CD4-positive, alpha-beta memory T cell (primary cell): ENCODE measurements at regions not wholly inside any gene's neighbourhood (a gene's known extent, or its start where the extent isn't known, plus 50 kb on each side); places are given as distances from the start of the nearest gene placed in this dataset.

Experiments
- CTCF ChIA-PET: fragments of 350-600 bp; sonication (Branson Sonifier 250); formaldehyde crosslinking; loops from one replicate; lab custom pipeline; 2021; ENCODE audit warnings: inconsistent platforms; ENCODE audit not compliant: partially characterized antibody; lab: Charles Lee
- POLR2A ChIA-PET: fragments of 350-600 bp; sonication (Branson Sonifier 250); formaldehyde crosslinking; loops from one replicate; lab custom pipeline; 2021; ENCODE audit not compliant: partially characterized antibody; lab: Charles Lee
- DNase-seq, 5 donors: peaks; one replicate each; pipeline versions ENCODE4 v3.0.0 to v3.0.0-alpha.2; 2020 to 2022; ENCODE audit warnings: mixed read lengths in 1 of 5
- H3K27ac ChIP-seq: one replicate; pipeline ENCODE4 v1.7.0; 2013; ENCODE audit warnings: low read depth, low read length
- H3K27me3 ChIP-seq: 2 replicates; pipeline ENCODE4 v1.7.0; 2013; ENCODE audit warnings: mild to moderate bottlenecking, low read length, moderate library complexity; ENCODE audit not compliant: insufficient read depth
- H3K36me3 ChIP-seq: 2 replicates; pipeline ENCODE4 v1.7.0; 2013; ENCODE audit warnings: mild to moderate bottlenecking, low read length, moderate library complexity; ENCODE audit not compliant: insufficient read depth
- H3K4me1 ChIP-seq: 2 replicates; pipeline ENCODE4 v1.7.0; 2013; ENCODE audit warnings: mild to moderate bottlenecking, low read length, moderate library complexity; ENCODE audit not compliant: insufficient read depth
- H3K4me3 ChIP-seq, 2 donors: one replicate each; pipeline ENCODE4 v1.7.0; 2013; ENCODE audit warnings: low read length in 2 of 2, mild to moderate bottlenecking in 1 of 2
- H3K9me3 ChIP-seq, 2 donors: one replicate each; pipeline ENCODE4 v1.7.0; 2013; ENCODE audit warnings: low read length in 2 of 2, control low read depth in 1 of 2; ENCODE audit not compliant: control insufficient read depth in 1 of 2
- H3K27ac Mint-ChIP-seq, 7 donors: one replicate each; pipeline ENCODE4 v1.8.0; 2020 to 2021; ENCODE audit warnings: mixed read lengths in 7 of 7, mild to moderate bottlenecking in 6 of 7, inconsistent platforms in 3 of 7, moderate library complexity in 3 of 7
- H3K27me3 Mint-ChIP-seq, 2 donors: one replicate each; pipeline ENCODE4 v1.8.0; 2020 to 2021; ENCODE audit warnings: mixed read lengths in 2 of 2
- H3K36me3 Mint-ChIP-seq, 2 donors: one replicate each; pipeline ENCODE4 v1.8.0; 2020 to 2021; ENCODE audit warnings: mixed read lengths in 2 of 2, inconsistent platforms in 1 of 2, mild to moderate bottlenecking in 1 of 2
- H3K4me1 Mint-ChIP-seq, 4 donors: one replicate each; pipeline ENCODE4 v1.8.0; 2020 to 2021; ENCODE audit warnings: mixed read lengths in 4 of 4, mild to moderate bottlenecking in 1 of 4
- H3K4me3 Mint-ChIP-seq, 8 donors: one replicate each; pipeline ENCODE4 v1.8.0; 2020 to 2021; ENCODE audit warnings: mixed read lengths in 8 of 8, mild to moderate bottlenecking in 7 of 8, moderate library complexity in 6 of 8, inconsistent platforms in 3 of 8
- H3K9me3 Mint-ChIP-seq, 8 donors: one replicate each; pipeline ENCODE4 v1.8.0; 2020 to 2021; ENCODE audit warnings: mixed read lengths in 8 of 8, mild to moderate bottlenecking in 5 of 8, inconsistent platforms in 3 of 8, moderate library complexity in 1 of 8
- intact Hi-C: fragments of 100-400 bp; cut with micrococcal nuclease; formaldehyde crosslinking; loops from one replicate; pipeline ENCODE4 v1.15.1; 2023

GRCh38 chr7:25852939-25853271 is 299.1 kb upstream of the NFE2L3 start:
- Mint-ChIP-seq H3K27me3 (peaks cover 49 to 53% of the 10 kb centered on the region in 2 donors), H3K36me3 (peaks cover 0 to 4% of the 10 kb centered on the region in 2 donors), H3K4me3 (peak overlapping the region in 4 of 8 donors; percentile 12 to 61 (median 28)), H3K9me3 (peaks cover 0 to 31% (median 7%) of the 10 kb centered on the region in 8 donors), H3K4me1 (peaks cover 5 to 30% (median 11%) of the 10 kb centered on the region in 4 donors), H3K27ac (peak overlapping the region in 1 of 7 donors; percentile 48)
- intact Hi-C loops: loop anchor here (5.0 to 10.0 kb wide), 2 partner anchors 288 to 1309 kb away; no protein-coding TSS in a partner anchor
- Histone ChIP-seq H3K9me3 (no peaks in the 10 kb centered on the region), H3K4me1 (peaks cover 29% of the 10 kb centered on the region), H3K4me3 (no peak overlapping the region), H3K27ac (no peak overlapping the region), H3K27me3 (peaks cover 73% of the 10 kb centered on the region), H3K36me3 (no peaks in the 10 kb centered on the region)
- ChIA-PET CTCF (no interaction called here), POLR2A (no interaction called here)
- no peak for DNase-seq

- Mint-ChIP-seq H3K27me3 (peaks cover 49 to 51% of the 10 kb centered on the region in 2 donors), H3K4me1 (peaks cover 5 to 30% (median 11%) of the 10 kb centered on the region in 4 donors), H3K4me3 (peak overlapping the region in 6 of 8 donors; percentile 12 to 61 (median 28)), H3K36me3 (peaks cover 0 to 4% of the 10 kb centered on the region in 2 donors), H3K9me3 (peaks cover 0 to 31% (median 7%) of the 10 kb centered on the region in 8 donors), H3K27ac (peak overlapping the region in 1 of 7 donors; percentile 48)
- intact Hi-C loops: loop anchor here (5.0 to 10.0 kb wide), 2 partner anchors 289 to 1309 kb away; no protein-coding TSS in a partner anchor
- no peak overlapping the region for H3K4me3 ChIP-seq
- H3K27ac ChIP-seq: no peak overlapping the region
- H3K27me3 ChIP-seq: peaks cover 77% of the 10 kb centered on the region
- ChIA-PET POLR2A (no interaction called here), CTCF (interaction anchor here (0.9 kb wide), 1 partner anchor 593 kb away, joined by 3 read pairs; no protein-coding TSS in a partner anchor)
- H3K9me3 ChIP-seq: no peaks in the 10 kb centered on the region
- H3K36me3 ChIP-seq: no peaks in the 10 kb centered on the region
- peaks cover 29% of the 10 kb centered on the region for H3K4me1 ChIP-seq
- no peak for DNase-seq
These were observed 298.7 kb upstream of the NFE2L3 start for GRCh38 chr7:25853314-25853713.

- Mint-ChIP-seq H3K27ac (peak overlapping the region in 3 of 7 donors; percentile 53 to 89 (median 76)), H3K9me3 (peaks cover 0 to 31% (median 9%) of the 10 kb centered on the region in 8 donors), H3K4me1 (peaks cover 5 to 35% (median 11%) of the 10 kb centered on the region in 4 donors), H3K4me3 (peak overlapping the region in 2 of 8 donors; percentile 12 to 30), H3K27me3 (peaks cover 47 to 54% of the 10 kb centered on the region in 2 donors), H3K36me3 (peaks cover 0 to 4% of the 10 kb centered on the region in 2 donors)
- intact Hi-C loops: loop anchor here (1.0 to 10.0 kb wide), 3 partner anchors 289 to 1308 kb away; no protein-coding TSS in a partner anchor
- H3K9me3 ChIP-seq: no peaks in the 10 kb centered on the region
- ChIA-PET POLR2A (no interaction called here), CTCF (interaction anchor here (0.9 to 1.2 kb wide), 3 partner anchors 12 to 594 kb away, joined by 3 read pairs; no protein-coding TSS in a partner anchor)
- H3K36me3 ChIP-seq: no peaks in the 10 kb centered on the region
- H3K4me3 ChIP-seq: no peak overlapping the region
- H3K4me1 ChIP-seq: peaks cover 29% of the 10 kb centered on the region
- H3K27me3 ChIP-seq: peaks cover 84% of the 10 kb centered on the region
- DNase-seq: no peak
- H3K27ac ChIP-seq: no peak overlapping the region
These were observed 297.9 kb upstream of the NFE2L3 start for GRCh38 chr7:25854059-25854458.

GRCh38 chr7:25854608-25855497 is 297.1 kb upstream of the NFE2L3 start:
- Mint-ChIP-seq H3K36me3 (peaks cover 0 to 4% of the 10 kb centered on the region in 2 donors), H3K4me3 (peak overlapping the region in 2 of 8 donors; percentile 1 to 17), H3K4me1 (peaks cover 5 to 43% (median 13%) of the 10 kb centered on the region in 4 donors), H3K9me3 (peaks cover 0 to 31% (median 17%) of the 10 kb centered on the region in 8 donors), H3K27ac (peak overlapping the region in 3 of 7 donors; percentile 47 to 76 (median 53)), H3K27me3 (peaks cover 45 to 55% of the 10 kb centered on the region in 2 donors)
- ChIA-PET CTCF (interaction anchor here (0.9 to 1.6 kb wide), 4 partner anchors 12 to 1296 kb away, joined by 3 to 5 read pairs (median 3); no protein-coding TSS in a partner anchor), POLR2A (no interaction called here)
- intact Hi-C loops: loop anchor here (1.0 to 10.0 kb wide), 3 partner anchors 290 to 1307 kb away; no protein-coding TSS in a partner anchor
- peaks cover 88% of the 10 kb centered on the region for H3K27me3 ChIP-seq
- no peaks in the 10 kb centered on the region for H3K36me3 ChIP-seq
- H3K4me1 ChIP-seq: peaks cover 29% of the 10 kb centered on the region
- DNase-seq: peak in 3 of 5 donors; percentile 17 to 33 (median 26)
- H3K27ac ChIP-seq: no peak overlapping the region
- no peaks in the 10 kb centered on the region for H3K9me3 ChIP-seq
- H3K4me3 ChIP-seq: no peak overlapping the region

- no peak overlapping the region for H3K27ac ChIP-seq
- H3K4me3 ChIP-seq: no peak overlapping the region
- H3K27me3 ChIP-seq: peaks cover 96% of the 10 kb centered on the region
- peak overlapping the region in 3 of 7 donors; percentile 52 to 70 (median 59) for H3K27ac Mint-ChIP-seq
- no peaks in the 10 kb centered on the region for H3K36me3 ChIP-seq
- H3K27me3 Mint-ChIP-seq: peaks cover 51 to 56% of the 10 kb centered on the region in 2 donors
- CTCF ChIA-PET: interaction anchor here (0.9 to 1.6 kb wide), 4 partner anchors 596 to 1324 kb away, joined by 3 to 5 read pairs (median 3); no protein-coding TSS in a partner anchor
- intact Hi-C loops: loop anchor here (10.0 kb wide), 1 partner anchor 291 kb away; no protein-coding TSS in a partner anchor
- peaks cover 0 to 31% (median 26%) of the 10 kb centered on the region in 8 donors for H3K9me3 Mint-ChIP-seq
- POLR2A ChIA-PET: no interaction called here
- DNase-seq: peak in 1 of 5 donors; percentile 6
- peaks cover 5 to 44% (median 15%) of the 10 kb centered on the region in 4 donors for H3K4me1 Mint-ChIP-seq
- peaks cover 29% of the 10 kb centered on the region for H3K4me1 ChIP-seq
- no peaks in the 10 kb centered on the region for H3K9me3 ChIP-seq
- peak overlapping the region in 2 of 8 donors; percentile 21 to 31 for H3K4me3 Mint-ChIP-seq
- H3K36me3 Mint-ChIP-seq: peaks cover 0 to 4% of the 10 kb centered on the region in 2 donors
These were observed 295.9 kb upstream of the NFE2L3 start for GRCh38 chr7:25855854-25856782.

GRCh38 chr7:25857376-25858067 is 294.5 kb upstream of the NFE2L3 start:
- Mint-ChIP-seq H3K27ac (no peak overlapping the region), H3K4me3 (no peak overlapping the region), H3K27me3 (peaks cover 52 to 56% of the 10 kb centered on the region in 2 donors), H3K36me3 (peaks cover 0 to 9% of the 10 kb centered on the region in 2 donors), H3K9me3 (peaks cover under 1 to 44% (median 37%) of the 10 kb centered on the region in 8 donors), H3K4me1 (peaks cover 4 to 46% (median 14%) of the 10 kb centered on the region in 4 donors)
- POLR2A ChIA-PET: no interaction called here
- Histone ChIP-seq H3K36me3 (no peaks in the 10 kb centered on the region), H3K4me1 (peaks cover 31% of the 10 kb centered on the region), H3K27me3 (peaks cover 96% of the 10 kb centered on the region), H3K9me3 (no peaks in the 10 kb centered on the region), H3K4me3 (no peak overlapping the region), H3K27ac (no peak overlapping the region)
- intact Hi-C loops: loop anchor here (10.0 kb wide), 1 partner anchor 293 kb away; no protein-coding TSS in a partner anchor
- CTCF ChIA-PET: no interaction called here
- DNase-seq: no peak
